ENCODE measurements at regions not wholly inside any gene's neighbourhood (a gene's known extent, or its start where the extent isn't known, plus 50 kb on each side); places are given as distances from the start of the nearest gene placed in this dataset.

DNA sequence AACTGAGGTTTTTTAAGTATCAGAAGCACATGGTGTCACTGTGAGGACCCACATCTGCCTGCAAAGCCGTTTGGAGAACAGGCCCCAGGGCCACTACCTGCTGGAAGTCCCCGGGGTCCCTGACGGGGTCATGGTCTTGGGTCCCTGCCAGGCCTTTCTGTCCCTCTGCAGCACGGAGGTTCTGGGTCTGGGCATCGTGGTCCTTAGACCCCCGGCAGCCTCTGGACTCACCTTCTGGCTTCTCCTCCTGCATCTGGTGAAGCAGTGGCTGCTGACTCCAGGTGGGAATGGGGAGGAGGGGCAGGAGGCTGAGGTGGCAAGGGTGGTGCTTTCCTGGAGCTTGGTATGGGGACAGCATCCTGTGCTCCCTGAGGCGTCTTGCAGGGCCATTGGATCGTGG is 198.6 kb downstream of the TEX29 start:
- Histone ChIP-seq H2AFZ (ENCODE audit: low read length) (no peak overlapping the region), H3K18ac (ENCODE audit: insufficient read length, low read depth, low read length) (no peak overlapping the region), H4K91ac (ENCODE audit: insufficient read length, low read depth, low read length) (no peak overlapping the region), H3K79me1 (ENCODE audit: insufficient read depth, low read depth, low read length, poor library complexity, severe bottlenecking) (no peaks in the 10 kb centered on the region), H3K27me3 (ENCODE audit: insufficient read depth, low read length) (no peaks in the 10 kb centered on the region), H3K79me2 (ENCODE audit: insufficient read depth, low read length) (no peaks in the 10 kb centered on the region), H3K23ac (ENCODE audit: insufficient read length, low read depth, low read length) (no peak overlapping the region), H3K4me1 (ENCODE audit: insufficient read depth, low read length) (no peaks in the 10 kb centered on the region), H3K23me2 (ENCODE audit: insufficient read length, low read depth, low read length, poor library complexity, severe bottlenecking) (no peaks in the 10 kb centered on the region), H4K8ac (replicated peaks; ENCODE audit: insufficient read length, low read depth, low read length) (no peak overlapping the region), H2AK5ac (ENCODE audit: insufficient read length, low read length) (no peak overlapping the region), H2BK12ac (ENCODE audit: insufficient read length, low read depth, low read length) (no peak overlapping the region), H3K9me3 (ENCODE audit: control insufficient read depth, low read depth, low read length) (no peaks in the 10 kb centered on the region), H4K5ac (ENCODE audit: insufficient read length, low read depth, low read length) (no peak overlapping the region), H3K14ac (ENCODE audit: insufficient read depth, low read length) (no peak overlapping the region), H3K27ac (ENCODE audit: insufficient read length, low read depth, low read length) (no peak overlapping the region), H2BK15ac (ENCODE audit: low read depth, low read length) (no peak overlapping the region), H3K4ac (ENCODE audit: low read depth, low read length) (no peak overlapping the region), H3K9ac (ENCODE audit: extremely low read depth, insufficient read length, low read length) (no peak overlapping the region), H4K20me1 (ENCODE audit: control insufficient read depth, insufficient read depth, insufficient read length) (no peaks in the 10 kb centered on the region), H2BK5ac (ENCODE audit: insufficient read length, low read length) (no peak overlapping the region), H3K56ac (ENCODE audit: insufficient read length, low read depth, low read length) (no peak overlapping the region), H2BK120ac (ENCODE audit: low read depth, low read length, poor library complexity, severe bottlenecking) (no peak overlapping the region), H2BK20ac (ENCODE audit: low read depth, low read length, poor library complexity, severe bottlenecking) (no peak overlapping the region), H3K4me2 (ENCODE audit: insufficient read depth, insufficient read length, low read length) (no peak overlapping the region), H3T11ph (ENCODE audit: low read length) (no peak overlapping the region)
- WGBS (ENCODE audit: extremely low coverage, insufficient read length, low lambda C conversion rate): no CpG with 5 or more reads among the region's 8 CpGs
- peak; percentile 25 for DNase-seq
- Mint-ChIP-seq H3K9me3 (no peaks in the 10 kb centered on the region; a peak in 1 of 5 replicates), H3K36me3 (ENCODE audit: insufficient read depth in 1 of 3, low read depth in 3 of 3) (peaks cover 0 to 2% (median 0%) of the 10 kb centered on the region in 3 experiments; a peak in 1 of 7 replicates), H3K27ac (no peak overlapping the region), H3K4me1 (peaks cover 0 to 3% of the 10 kb centered on the region in 2 experiments; a peak in 1 of 4 replicates), H3K4me3 (no peak overlapping the region), H3K27me3 (ENCODE audit: low read depth) (peaks cover 19% of the 10 kb centered on the region)
- TF ChIP-seq, protein P1, sequence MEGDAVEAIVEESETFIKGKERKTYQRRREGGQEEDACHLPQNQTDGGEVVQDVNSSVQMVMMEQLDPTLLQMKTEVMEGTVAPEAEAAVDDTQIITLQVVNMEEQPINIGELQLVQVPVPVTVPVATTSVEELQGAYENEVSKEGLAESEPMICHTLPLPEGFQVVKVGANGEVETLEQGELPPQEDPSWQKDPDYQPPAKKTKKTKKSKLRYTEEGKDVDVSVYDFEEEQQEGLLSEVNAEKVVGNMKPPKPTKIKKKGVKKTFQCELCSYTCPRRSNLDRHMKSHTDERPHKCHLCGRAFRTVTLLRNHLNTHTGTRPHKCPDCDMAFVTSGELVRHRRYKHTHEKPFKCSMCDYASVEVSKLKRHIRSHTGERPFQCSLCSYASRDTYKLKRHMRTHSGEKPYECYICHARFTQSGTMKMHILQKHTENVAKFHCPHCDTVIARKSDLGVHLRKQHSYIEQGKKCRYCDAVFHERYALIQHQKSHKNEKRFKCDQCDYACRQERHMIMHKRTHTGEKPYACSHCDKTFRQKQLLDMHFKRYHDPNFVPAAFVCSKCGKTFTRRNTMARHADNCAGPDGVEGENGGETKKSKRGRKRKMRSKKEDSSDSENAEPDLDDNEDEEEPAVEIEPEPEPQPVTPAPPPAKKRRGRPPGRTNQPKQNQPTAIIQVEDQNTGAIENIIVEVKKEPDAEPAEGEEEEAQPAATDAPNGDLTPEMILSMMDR (conservative IDR thresholded peaks at IDR 0.05): no peak
